Colonic mucosa (tissue), 4 donors: ENCODE measurements at regions not wholly inside any gene's neighbourhood (a gene's known extent, or its start where the extent isn't known, plus 50 kb on each side); places are given as distances from the start of the nearest gene placed in this dataset.

Source experiments
- DNase-seq: peaks from one replicate; pipeline ENCODE4 v3.0.0-alpha.2; 2020
- H3K27ac ChIP-seq: fragments of 200-600 bp; one replicate; pipeline ENCODE4 v1.8.0; 2021
- H3K27me3 ChIP-seq: fragments of 200-600 bp; one replicate; pipeline ENCODE4 v1.8.0; 2021
- H3K36me3 ChIP-seq: fragments of 200-600 bp; one replicate; pipeline ENCODE4 v1.8.0; 2021
- H3K4me1 ChIP-seq: fragments of 200-600 bp; one replicate; pipeline ENCODE4 v1.8.0; 2021; ENCODE audit warnings: mild to moderate bottlenecking
- H3K4me3 ChIP-seq: fragments of 200-600 bp; one replicate; pipeline ENCODE4 v1.8.0; 2021
- H3K9ac ChIP-seq, 2 donors: one replicate each; pipeline ENCODE4 v1.7.0; 2013; ENCODE audit warnings: control low read depth in 2 of 2, low read depth in 2 of 2, low read length in 2 of 2
- H3K9me3 ChIP-seq: fragments of 200-600 bp; one replicate; pipeline ENCODE4 v1.8.0; 2021
- intact Hi-C: fragments of 100-400 bp; cut with DNase I; formaldehyde crosslinking; loops from one replicate; pipeline ENCODE4 v1.14.1; 2022
- TF ChIP-seq, protein P1 (sequence below): fragments of 200-600 bp; IDR thresholded peaks from one replicate; pipeline ENCODE4 v1.8.0; 2022; ENCODE audit warnings: antibody characterized with exemption, mild to moderate bottlenecking
- donor health status: healthy.
- donor health status: DM: no; HTN: no; CAD: no.
- donor health status: DM: no; HTN: no; CAD: no.

DNA sequence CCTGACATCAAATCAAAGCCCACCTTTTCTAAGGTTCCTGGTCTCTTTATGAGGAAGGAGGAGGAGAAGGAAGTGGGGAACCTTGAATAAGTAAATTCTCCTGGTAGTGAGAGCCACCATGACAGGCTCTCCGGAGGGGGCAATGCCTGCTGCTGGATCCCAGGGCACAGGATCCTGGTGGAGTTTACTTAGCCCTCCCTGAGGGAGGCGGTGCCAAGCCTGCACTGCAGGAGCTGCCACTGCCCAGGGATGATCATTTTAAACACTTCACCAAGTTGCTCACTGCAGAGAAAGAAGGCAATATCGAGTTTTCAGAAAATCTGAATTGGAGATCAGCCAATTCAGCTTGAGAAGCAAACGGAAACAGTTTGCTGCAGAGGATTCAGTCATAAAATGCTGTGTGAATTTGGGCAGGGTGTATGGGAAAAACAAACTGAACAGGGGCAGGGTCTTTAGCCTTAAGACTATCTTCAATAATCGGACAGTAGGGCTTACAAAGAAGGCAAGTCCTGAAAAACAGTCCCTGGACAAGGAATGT, 200.7 kb downstream of the RAD51AP2 start:
- intact Hi-C loops = no loop called here
- Histone ChIP-seq H3K4me3 (no peak overlapping the region), H3K27ac (no peak overlapping the region), H3K9ac (no peak overlapping the region), H3K9me3 (no peaks in the 10 kb centered on the region), H3K4me1 (no peaks in the 10 kb centered on the region), H3K27me3 (no peaks in the 10 kb centered on the region), H3K36me3 (no peaks in the 10 kb centered on the region)
- TF ChIP-seq, protein P1, sequence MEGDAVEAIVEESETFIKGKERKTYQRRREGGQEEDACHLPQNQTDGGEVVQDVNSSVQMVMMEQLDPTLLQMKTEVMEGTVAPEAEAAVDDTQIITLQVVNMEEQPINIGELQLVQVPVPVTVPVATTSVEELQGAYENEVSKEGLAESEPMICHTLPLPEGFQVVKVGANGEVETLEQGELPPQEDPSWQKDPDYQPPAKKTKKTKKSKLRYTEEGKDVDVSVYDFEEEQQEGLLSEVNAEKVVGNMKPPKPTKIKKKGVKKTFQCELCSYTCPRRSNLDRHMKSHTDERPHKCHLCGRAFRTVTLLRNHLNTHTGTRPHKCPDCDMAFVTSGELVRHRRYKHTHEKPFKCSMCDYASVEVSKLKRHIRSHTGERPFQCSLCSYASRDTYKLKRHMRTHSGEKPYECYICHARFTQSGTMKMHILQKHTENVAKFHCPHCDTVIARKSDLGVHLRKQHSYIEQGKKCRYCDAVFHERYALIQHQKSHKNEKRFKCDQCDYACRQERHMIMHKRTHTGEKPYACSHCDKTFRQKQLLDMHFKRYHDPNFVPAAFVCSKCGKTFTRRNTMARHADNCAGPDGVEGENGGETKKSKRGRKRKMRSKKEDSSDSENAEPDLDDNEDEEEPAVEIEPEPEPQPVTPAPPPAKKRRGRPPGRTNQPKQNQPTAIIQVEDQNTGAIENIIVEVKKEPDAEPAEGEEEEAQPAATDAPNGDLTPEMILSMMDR = no peak
- no peak for DNase-seq

DNA sequence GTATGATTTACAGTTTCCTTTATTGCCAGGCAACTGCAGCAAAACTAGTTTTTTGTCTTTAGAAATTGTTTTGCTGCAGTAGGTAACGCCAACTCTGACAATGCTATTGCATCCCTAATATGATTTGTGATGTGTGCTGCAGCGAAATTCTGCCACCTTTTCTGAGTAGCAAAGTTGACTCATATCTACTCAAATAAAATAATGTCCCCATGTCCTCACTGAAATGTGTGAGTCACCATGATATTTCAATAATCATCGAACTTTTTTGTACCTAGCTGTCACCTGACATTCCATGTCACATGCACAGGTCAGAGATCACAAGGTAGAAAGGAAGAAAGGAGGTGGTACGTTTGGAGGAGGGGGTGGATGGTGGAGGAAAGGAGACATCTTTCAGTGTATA, 205.0 kb downstream of the RAD51AP2 start:
- Histone ChIP-seq H3K27me3 (no peaks in the 10 kb centered on the region), H3K9ac (no peak overlapping the region), H3K4me3 (no peak overlapping the region), H3K36me3 (no peaks in the 10 kb centered on the region), H3K4me1 (no peaks in the 10 kb centered on the region), H3K27ac (no peak overlapping the region), H3K9me3 (no peaks in the 10 kb centered on the region)
- TF ChIP-seq, protein P1 = no peak
- intact Hi-C loops = no loop called here
- DNase-seq = no peak

DNA sequence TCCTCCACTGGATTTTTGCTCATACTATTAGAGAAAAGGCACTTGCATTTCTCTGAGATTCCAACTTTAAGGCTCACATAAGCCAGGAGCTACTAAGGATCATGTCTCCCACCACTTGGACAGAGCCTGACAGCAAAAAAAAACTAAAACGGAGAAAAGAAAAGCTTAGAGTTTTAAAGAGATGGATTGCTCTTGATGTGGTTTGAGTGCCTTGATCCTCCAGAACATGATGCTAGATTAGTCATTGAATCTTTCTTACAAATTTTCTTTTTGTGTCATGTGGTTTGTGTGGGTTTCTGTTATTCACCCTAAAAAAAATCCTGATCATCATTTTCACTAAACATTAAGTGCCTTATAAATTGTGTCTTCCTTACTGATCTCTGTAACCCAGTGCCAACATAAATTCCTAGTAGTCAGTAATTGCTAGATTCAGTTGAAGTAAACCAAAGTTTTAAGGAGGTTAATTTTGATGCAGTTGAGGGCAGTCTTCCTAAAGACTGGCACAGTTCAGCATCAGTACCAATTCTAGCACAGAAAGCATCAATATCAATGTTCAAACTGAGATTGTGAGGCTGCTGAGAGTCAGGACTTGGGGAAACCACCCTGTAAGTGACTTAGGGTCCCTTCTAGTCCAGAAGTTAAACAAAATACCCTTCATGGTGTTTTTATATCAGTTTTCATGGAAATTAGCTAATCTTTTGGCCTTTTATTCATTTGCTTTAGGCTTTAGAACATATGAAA, 206.3 kb downstream of the RAD51AP2 start:
- Histone ChIP-seq H3K27ac (no peak overlapping the region), H3K27me3 (no peaks in the 10 kb centered on the region), H3K9ac (no peak overlapping the region), H3K4me3 (no peak overlapping the region), H3K36me3 (no peaks in the 10 kb centered on the region), H3K4me1 (no peaks in the 10 kb centered on the region), H3K9me3 (no peaks in the 10 kb centered on the region)
- TF ChIP-seq, protein P1 = no peak
- DNase-seq = no peak
- intact Hi-C loops = no loop called here

GRCh38 chr2:17311106-17311619, 207.1 kb downstream of the RAD51AP2 start:
- Histone ChIP-seq H3K27ac (no peak overlapping the region), H3K9ac (no peak overlapping the region), H3K27me3 (no peaks in the 10 kb centered on the region), H3K4me3 (no peak overlapping the region), H3K36me3 (no peaks in the 10 kb centered on the region), H3K4me1 (no peaks in the 10 kb centered on the region), H3K9me3 (no peaks in the 10 kb centered on the region)
- intact Hi-C loops = no loop called here
- TF ChIP-seq, protein P1 = no peak
- no peak for DNase-seq

GRCh38 chr2:17309741-17310339, 208.4 kb downstream of the RAD51AP2 start:
- intact Hi-C loops = no loop called here
- no peaks in the 10 kb centered on the region for H3K36me3 ChIP-seq
- H3K4me1 ChIP-seq = no peaks in the 10 kb centered on the region
- H3K27ac ChIP-seq = no peak overlapping the region
- DNase-seq = peak; percentile 41
- no peaks in the 10 kb centered on the region for H3K27me3 ChIP-seq
- H3K9ac ChIP-seq = no peak overlapping the region
- H3K4me3 ChIP-seq = no peak overlapping the region
- TF ChIP-seq, protein P1 = peak; percentile 45
- H3K9me3 ChIP-seq = no peaks in the 10 kb centered on the region
